CD4-positive, alpha-beta T cell treated with Interleukin-15 for 1 hour (primary cell): ENCODE measurements at regions not wholly inside any gene's neighbourhood (a gene's known extent, or its start where the extent isn't known, plus 50 kb on each side); places are given as distances from the start of the nearest gene placed in this dataset.
"Not testable (repeated sequence)": the region's sequence is repeated elsewhere in the genome, so short reads cannot be mapped to it uniquely, and the experiment has no call there.

Experiments
- DNase-seq: peaks from one replicate; pipeline ENCODE4 v3.0.0-alpha.2; 2020

DNA sequence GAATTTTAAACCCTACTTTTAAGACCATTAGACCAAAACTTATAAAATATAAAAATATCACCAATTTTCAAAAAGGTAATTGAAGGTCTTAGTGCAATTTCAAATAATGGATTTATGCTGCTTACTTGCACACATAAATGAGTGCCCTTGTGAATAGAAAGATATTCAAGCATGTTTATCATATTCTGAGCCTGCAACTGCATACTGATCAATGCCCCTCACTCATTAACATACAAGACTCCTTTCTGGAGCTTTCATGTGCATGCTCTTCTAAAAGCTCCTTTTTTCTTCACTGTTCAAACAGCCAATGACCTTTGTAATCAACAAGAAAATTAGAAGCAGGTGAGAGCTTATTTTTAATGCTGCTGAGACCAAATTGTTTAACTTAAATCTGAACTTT, 1139.3 kb downstream of the HACE1 start:
- DNase-seq = no peak

DNA sequence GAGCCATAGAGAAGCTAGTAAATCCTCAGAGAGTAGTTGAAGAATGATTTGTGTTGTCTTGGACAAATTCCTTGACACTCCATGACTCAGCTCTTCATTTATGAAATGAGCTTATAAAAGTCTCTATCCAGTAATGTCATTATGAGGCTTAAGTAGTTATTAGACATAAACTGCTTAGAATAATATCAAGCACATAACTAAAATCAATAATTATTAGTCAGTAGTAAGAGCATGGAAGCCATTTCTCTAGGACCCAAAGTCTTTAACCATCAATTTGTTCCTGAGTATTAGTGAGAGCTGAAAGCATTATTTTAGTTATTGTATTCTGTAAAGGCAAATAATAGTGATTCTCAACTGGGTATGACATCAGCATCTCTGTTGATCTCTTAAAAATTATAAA, 1140.2 kb downstream of the HACE1 start:
- DNase-seq = no peak

GRCh38 chr6:103715269-103715668, 1144.5 kb downstream of the HACE1 start:
- DNase-seq = no peak

- not testable (repeated sequence) for DNase-seq
Measured at GRCh38 chr6:103709236-103709635, 1150.5 kb downstream of the HACE1 start.

GRCh38 chr6:103707596-103708325, 1152.0 kb downstream of the HACE1 start:
- no peak for DNase-seq

- DNase-seq = no peak
Measured at GRCh38 chr6:103699769-103700168, 1160.0 kb downstream of the HACE1 start.

DNA sequence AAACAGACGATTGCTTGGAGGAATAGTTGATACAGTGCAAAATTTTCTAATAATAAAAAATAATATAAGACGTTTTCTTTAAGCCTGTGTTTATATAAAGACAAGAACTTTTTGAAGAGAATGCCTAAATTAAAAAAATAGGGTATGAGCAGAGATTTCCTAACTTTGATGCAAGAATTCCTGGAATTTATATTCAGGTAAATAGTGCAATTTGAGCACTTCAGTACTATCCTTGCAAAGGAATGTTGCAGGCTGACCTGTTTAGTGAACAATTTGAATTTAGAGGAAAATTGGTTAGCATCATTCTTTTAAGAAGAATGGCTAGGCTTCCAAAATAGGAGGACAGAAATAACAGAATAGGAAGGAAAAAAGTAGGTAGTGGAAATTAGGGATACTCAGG, 1172.3 kb downstream of the HACE1 start:
- DNase-seq = no peak

GRCh38 chr6:103680116-103680515, 1179.6 kb downstream of the HACE1 start:
- no peak for DNase-seq

DNA sequence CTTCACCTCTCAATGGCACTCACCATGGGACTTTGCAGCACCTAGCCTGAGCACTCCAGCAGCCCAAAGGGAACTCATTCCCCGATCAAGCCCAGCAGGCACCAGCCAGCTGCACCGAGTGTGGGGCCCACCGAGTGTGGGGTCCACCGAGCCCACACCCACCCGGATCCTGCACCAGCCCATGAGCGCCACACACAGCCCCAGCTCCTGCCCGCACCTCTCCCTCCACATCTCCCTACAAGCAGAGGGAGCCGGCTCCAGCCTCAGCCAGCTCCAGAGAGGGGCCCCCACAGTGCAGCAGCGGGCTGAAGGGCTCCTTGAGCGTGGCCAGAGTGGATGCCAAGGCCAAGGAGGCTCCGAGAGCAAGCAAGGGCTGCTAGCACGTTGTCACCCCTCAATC, 1182.4 kb downstream of the HACE1 start:
- DNase-seq = no peak

DNA sequence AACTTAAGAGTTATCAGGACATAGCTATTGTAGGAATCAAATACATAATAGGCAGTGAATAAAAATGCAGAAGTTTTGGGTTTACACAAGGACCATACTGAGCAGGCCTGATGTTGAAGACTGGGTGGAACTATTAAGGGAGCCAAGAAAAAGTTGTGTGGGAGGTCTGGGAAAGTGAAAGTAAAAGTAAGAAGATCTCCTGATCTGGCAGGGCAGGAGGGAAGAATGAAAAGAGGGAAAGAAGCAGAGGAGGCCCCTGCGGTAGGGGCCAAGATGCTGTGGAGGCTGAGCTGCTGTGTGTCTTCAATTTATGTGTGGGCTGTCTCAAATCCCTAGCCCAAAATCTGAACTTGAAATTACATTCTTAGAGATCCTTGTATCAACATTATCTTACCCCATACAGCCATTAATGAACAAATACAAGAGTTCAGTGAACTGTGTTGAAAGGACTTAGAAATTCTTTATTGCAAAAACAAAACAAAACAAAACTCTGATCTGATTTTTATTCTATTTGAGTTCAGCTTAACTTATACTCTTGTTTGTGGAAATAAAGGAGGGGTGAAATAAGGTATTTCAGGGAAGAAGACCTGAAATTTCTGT, 1183.8 kb downstream of the HACE1 start:
- no peak for DNase-seq

DNA sequence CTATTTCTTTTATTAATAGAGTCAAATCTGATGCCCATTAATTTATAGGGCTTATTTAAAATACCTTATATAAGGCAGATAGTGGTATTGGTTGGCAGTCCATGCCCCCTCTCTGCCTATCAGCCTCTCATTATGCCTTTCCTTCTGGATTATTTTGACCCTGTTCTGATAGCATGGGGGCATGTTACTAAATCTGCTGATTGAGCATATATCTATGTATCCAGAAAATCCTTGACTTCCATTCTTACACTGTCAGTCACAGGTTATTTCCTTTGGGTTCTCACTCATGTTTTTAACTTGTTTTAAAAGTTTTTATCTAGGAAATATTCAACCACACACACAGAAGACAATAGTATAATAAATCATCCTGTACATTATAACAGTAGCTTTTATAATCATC, 1184.9 kb downstream of the HACE1 start:
- no peak for DNase-seq

- DNase-seq = no peak
Measured at GRCh38 chr6:103672169-103672568, 1187.5 kb downstream of the HACE1 start.

GRCh38 chr6:103629613-103630012, 1230.1 kb downstream of the HACE1 start:
- no peak for DNase-seq

GRCh38 chr6:103617642-103618041, 1242.1 kb downstream of the HACE1 start:
- DNase-seq = no peak

DNA sequence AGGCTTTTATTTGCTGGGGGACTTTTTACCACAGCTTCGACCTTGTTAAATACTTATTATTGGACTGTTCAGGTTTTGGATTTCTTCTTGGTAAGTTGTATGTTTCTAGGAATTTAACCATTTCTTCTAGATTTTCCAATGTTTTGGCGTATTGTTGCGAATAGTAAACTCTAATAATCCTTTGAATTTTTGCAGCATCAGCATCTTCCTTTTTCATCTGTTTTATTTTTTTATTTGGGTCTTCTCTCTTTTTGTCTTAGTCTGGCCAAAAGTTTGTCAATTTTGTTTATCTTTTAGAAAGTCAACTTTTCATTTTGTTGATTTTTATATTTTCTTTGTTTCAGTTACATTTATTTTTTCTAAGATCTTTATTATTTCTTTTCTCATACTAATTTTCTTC, 1272.0 kb downstream of the HACE1 start:
- no peak for DNase-seq

- DNase-seq = no peak
Measured at GRCh38 chr6:103578115-103578514, 1281.6 kb downstream of the HACE1 start.

DNA sequence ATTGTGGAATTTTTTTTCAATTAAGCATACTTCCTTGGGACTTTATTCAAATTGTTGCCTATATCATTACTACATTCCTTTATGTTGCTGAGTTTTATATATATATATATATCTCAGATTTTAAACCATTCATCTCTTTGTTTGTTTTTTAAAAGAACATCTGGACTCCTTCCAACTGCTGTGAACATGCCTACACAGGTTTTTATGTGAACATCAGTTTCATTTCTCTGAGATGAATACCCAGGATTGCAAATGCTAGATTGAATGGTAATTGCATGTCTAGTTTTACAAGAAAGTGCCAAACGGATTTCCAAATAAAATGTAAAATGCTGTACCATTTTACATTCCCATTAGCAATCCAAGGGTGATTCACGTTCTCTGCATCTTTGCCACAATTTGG, 1289.3 kb downstream of the HACE1 start:
- no peak for DNase-seq

GRCh38 chr6:103554911-103555310, 1304.8 kb downstream of the HACE1 start:
- no peak for DNase-seq

DNA sequence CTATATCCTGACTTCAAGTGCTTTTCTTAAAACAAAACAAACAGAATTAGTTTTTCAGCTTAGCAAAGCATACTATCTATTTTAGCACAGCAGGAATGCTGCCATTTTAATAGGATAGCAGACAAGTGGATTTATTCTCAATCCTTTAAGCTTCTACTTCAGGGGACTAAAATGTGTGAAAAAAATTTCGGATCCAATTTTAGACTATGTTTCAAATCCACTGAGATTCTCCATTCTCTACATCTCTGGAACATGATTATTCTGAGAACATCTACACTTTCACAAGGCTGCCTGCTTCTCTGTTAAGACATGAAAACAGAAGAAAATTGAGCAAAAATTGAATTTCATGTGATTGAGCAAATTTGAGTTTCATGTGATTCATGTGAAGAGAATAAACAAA, 1321.3 kb downstream of the HACE1 start:
- DNase-seq = no peak

DNA sequence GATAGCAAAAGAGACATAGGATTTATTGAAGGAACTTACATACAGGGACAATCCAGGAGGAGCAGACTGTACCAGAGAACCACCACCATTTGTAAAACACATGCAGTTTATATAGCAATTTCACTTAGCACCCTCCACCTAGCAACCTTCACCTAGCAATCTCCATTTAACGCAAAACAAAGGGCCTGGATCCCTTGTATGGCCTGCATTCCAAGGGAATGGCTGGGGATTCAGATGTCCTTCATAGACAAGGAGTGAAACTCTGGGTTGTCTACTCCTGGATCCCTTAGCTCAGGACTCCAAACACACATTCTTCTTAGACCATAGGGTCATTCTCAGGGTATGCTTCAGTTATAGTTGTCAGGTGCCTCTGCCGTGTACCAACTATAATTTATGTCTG, 1324.9 kb downstream of the HACE1 start:
- DNase-seq = no peak

DNA sequence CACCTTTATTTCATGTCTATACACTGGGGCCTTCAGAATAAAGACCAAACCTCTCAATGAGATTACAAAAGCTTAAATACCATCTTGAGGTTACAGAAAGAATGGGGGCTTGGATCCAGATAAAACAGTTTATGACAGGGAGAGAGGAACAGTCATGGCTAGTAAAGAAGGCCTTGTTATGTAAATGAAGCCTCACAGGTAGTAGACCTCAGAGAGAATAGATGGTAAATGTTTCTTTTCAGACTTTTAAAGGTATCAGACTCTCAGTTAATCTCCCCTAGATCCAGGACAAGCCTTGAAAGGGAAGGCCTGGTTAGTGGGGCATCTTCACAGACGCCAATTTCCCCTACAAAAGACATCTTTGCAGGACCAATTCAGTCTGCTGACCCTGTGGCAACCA, 1325.6 kb downstream of the HACE1 start:
- DNase-seq = no peak

DNA sequence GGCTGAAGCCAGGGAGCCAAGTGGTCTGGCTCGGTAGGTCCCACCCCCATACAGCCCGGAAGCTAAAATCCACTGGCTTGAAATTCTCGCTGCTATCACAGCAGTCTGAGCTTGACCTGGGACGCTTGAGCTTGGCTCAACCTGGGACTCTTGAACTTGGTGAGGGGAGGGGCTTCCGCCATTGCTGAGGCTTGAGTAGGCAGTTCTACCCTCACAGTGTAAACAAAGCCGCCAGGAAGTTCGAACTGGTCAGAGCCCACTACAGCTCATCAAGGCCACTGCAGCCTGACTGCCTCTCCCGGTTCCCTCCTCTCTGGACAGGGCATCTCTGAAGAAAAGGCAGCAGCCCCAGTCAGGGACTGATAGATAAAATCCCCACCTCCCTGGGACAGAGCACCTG, 1337.7 kb downstream of the HACE1 start:
- DNase-seq = no peak

GRCh38 chr6:103516336-103516735, 1343.4 kb downstream of the HACE1 start:
- no peak for DNase-seq

DNA sequence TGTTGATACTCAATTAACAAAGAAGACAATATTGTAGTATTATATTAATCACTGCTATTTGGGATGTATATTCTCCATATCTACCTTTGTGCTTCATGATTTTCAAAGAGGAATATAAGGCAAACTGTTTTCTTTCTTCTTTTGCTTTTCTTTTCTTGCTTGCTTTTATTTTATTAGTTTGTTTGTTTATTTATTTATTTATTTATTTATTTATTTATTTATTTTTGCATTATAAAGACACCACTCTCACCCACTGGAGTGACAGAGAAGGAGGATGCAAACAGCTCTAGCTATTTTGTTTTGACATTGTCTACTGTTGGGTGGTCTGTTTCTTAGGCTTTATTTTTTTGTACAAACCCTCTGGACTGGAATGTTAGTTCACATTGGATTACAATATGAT, 1352.7 kb downstream of the HACE1 start:
- no peak for DNase-seq

- DNase-seq = no peak
Measured at GRCh38 chr6:103505155-103505518, 1354.6 kb downstream of the HACE1 start.
